Skeletal muscle tissue (tissue), 3 donors: ENCODE measurements at regions not wholly inside any gene's neighbourhood (a gene's known extent, or its start where the extent isn't known, plus 50 kb on each side); places are given as distances from the start of the nearest gene placed in this dataset.

ENCODE experiments used
- H3K27ac ChIP-seq: one replicate; pipeline ENCODE4 v1.7.0; 2013; ENCODE audit warnings: mild to moderate bottlenecking, low read depth, low read length, inconsistent platforms
- H3K27me3 ChIP-seq, 3 donors: one replicate each; pipeline ENCODE4 v1.7.0; 2013; ENCODE audit warnings: low read length in 3 of 3; ENCODE audit not compliant: control insufficient read depth in 3 of 3, insufficient read depth in 3 of 3
- H3K36me3 ChIP-seq, 3 donors: one replicate each; pipeline ENCODE4 v1.7.0; 2013; ENCODE audit warnings: low read length in 3 of 3; ENCODE audit not compliant: control insufficient read depth in 3 of 3, insufficient read depth in 3 of 3
- H3K4me1 ChIP-seq, 3 donors: one replicate each; pipeline ENCODE4 v1.7.0; 2013; ENCODE audit warnings: low read length in 3 of 3, mild to moderate bottlenecking in 3 of 3; ENCODE audit not compliant: control insufficient read depth in 3 of 3, insufficient read depth in 3 of 3
- H3K4me3 ChIP-seq, 3 donors: one replicate each; pipeline ENCODE4 v1.7.0; 2013; ENCODE audit warnings: low read length in 3 of 3
- H3K9ac ChIP-seq, 3 donors: one replicate each; pipeline ENCODE4 v1.7.0; 2013; ENCODE audit warnings: low read length in 3 of 3, mild to moderate bottlenecking in 3 of 3, moderate library complexity in 2 of 3, low read depth in 1 of 3
- H3K9me3 ChIP-seq, 3 donors: one replicate each; pipeline ENCODE4 v1.7.0; 2013; ENCODE audit warnings: low read length in 3 of 3; ENCODE audit not compliant: control insufficient read depth in 3 of 3
- donor health status: Osteomylitis.

DNA sequence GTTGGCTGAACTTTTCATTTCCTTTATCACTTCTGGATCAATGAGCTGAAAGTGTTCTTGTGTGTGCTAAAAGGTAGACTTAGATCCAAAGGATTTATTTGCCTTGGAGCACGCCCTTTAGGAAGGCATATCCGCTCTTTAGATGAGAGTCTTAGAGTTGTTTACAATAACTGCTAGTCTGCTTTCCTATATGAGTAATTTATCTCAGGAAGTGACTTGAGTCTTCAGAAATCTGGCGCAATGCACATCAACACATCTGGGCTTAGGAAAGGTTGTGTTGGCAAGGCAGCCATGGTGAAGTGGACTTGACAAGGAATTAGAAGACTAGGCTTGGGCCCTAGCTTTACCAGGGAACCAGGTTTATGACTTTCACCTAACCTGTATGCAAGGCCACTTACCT is 204.1 kb upstream of the PTGFR start:
- Histone ChIP-seq H3K36me3 (no peaks in the 10 kb centered on the region), H3K4me3 (no peak overlapping the region), H3K27me3 (no peaks in the 10 kb centered on the region), H3K9me3 (no peaks in the 10 kb centered on the region), H3K27ac (no peak overlapping the region), H3K4me1 (no peaks in the 10 kb centered on the region), H3K9ac (no peak overlapping the region)

- Histone ChIP-seq H3K9ac (no peak overlapping the region), H3K27me3 (no peaks in the 10 kb centered on the region), H3K4me3 (no peak overlapping the region), H3K4me1 (no peaks in the 10 kb centered on the region), H3K36me3 (no peaks in the 10 kb centered on the region), H3K9me3 (no peaks in the 10 kb centered on the region), H3K27ac (no peak overlapping the region)
Measured at GRCh38 chr1:78289603-78290002, 201.2 kb upstream of the PTGFR start.

DNA sequence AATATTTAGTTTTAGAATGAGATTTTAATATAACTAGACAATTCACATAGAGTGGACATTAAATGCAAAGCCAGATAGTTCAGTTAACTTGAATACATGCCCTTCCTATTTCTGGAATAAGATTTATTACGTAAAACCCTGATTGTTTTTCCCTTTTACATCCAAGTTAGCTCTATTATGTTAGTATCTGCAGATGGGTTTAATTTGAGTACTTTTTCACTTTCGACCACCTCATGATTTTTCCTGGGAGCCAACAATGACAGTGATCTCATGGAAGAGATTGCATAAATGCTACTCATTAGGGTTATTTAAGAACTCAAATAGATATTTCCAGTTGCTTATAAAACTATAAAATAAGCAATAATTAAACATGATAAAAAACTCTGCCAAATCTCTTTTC is 199.4 kb upstream of the PTGFR start:
- Histone ChIP-seq H3K9ac (no peak overlapping the region), H3K27me3 (no peaks in the 10 kb centered on the region), H3K9me3 (no peaks in the 10 kb centered on the region), H3K4me3 (no peak overlapping the region), H3K27ac (no peak overlapping the region), H3K4me1 (no peaks in the 10 kb centered on the region), H3K36me3 (no peaks in the 10 kb centered on the region)

GRCh38 chr1:78291872-78292271 is 198.9 kb upstream of the PTGFR start:
- no peak overlapping the region for H3K9ac ChIP-seq
- no peaks in the 10 kb centered on the region for H3K9me3 ChIP-seq
- H3K27me3 ChIP-seq, result no peaks in the 10 kb centered on the region
- no peak overlapping the region for H3K27ac ChIP-seq
- no peak overlapping the region for H3K4me3 ChIP-seq
- no peaks in the 10 kb centered on the region for H3K36me3 ChIP-seq
- H3K4me1 ChIP-seq, result no peaks in the 10 kb centered on the region

DNA sequence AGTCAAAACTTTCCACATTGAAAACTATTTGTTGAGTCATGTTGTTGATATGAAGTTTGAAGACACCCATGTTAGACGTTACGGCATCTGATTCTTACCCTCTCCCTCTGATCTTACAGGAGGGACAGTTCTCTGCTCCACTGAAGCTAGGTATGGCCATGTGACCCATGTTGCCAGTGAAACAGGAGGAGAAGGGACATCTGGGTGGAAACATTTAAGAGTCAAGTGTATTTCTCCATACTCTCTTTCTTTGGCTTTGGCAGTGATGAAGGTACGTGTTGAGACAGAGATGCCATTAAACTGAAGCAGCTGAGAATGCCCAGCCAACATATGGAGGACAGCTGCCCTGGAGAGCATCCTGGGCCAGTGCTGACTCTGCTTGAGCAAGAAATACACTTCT is 198.4 kb upstream of the PTGFR start:
- Histone ChIP-seq H3K9ac (no peak overlapping the region), H3K9me3 (no peaks in the 10 kb centered on the region), H3K27ac (no peak overlapping the region), H3K27me3 (no peaks in the 10 kb centered on the region), H3K36me3 (no peaks in the 10 kb centered on the region), H3K4me3 (no peak overlapping the region), H3K4me1 (no peaks in the 10 kb centered on the region)

DNA sequence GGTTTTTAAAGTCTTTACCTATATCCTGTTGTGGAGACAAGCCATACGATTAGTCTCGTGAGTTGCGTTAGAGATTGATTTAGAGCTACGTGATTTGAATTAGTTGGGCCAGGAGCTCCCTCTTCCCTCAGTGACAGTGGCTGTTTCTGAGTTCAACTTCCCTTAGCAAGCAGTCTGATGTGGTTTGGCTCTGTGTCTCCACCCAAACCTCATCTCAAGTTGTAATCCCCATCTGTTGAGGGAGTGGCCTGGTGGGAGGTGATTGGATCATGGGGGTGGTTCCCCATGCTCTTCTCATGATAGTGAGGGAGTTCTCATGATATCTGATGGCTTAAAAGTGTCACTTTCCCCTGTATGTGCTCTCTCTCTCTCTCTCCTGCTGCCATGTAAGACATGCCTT is 192.9 kb upstream of the PTGFR start:
- no peaks in the 10 kb centered on the region for H3K27me3 ChIP-seq
- H3K4me3 ChIP-seq, result no peak overlapping the region
- H3K9me3 ChIP-seq, result no peaks in the 10 kb centered on the region
- H3K9ac ChIP-seq, result no peak overlapping the region
- no peaks in the 10 kb centered on the region for H3K4me1 ChIP-seq
- H3K27ac ChIP-seq, result no peak overlapping the region
- H3K36me3 ChIP-seq, result no peaks in the 10 kb centered on the region

GRCh38 chr1:78298349-78298748 is 192.4 kb upstream of the PTGFR start:
- H3K4me1 ChIP-seq, result no peaks in the 10 kb centered on the region
- no peak overlapping the region for H3K4me3 ChIP-seq
- no peaks in the 10 kb centered on the region for H3K27me3 ChIP-seq
- no peaks in the 10 kb centered on the region for H3K36me3 ChIP-seq
- H3K9me3 ChIP-seq, result no peaks in the 10 kb centered on the region
- H3K27ac ChIP-seq, result no peak overlapping the region
- no peak overlapping the region for H3K9ac ChIP-seq

GRCh38 chr1:78301141-78301540 is 189.6 kb upstream of the PTGFR start:
- H3K27ac ChIP-seq, result no peak overlapping the region
- no peak overlapping the region for H3K4me3 ChIP-seq
- no peaks in the 10 kb centered on the region for H3K9me3 ChIP-seq

GRCh38 chr1:78303620-78304019 is 187.2 kb upstream of the PTGFR start:
- Histone ChIP-seq H3K9me3 (no peaks in the 10 kb centered on the region), H3K4me3 (no peak overlapping the region), H3K27ac (peak overlapping the region; percentile 34), H3K27me3 (no peaks in the 10 kb centered on the region), H3K36me3 (no peaks in the 10 kb centered on the region), H3K9ac (no peak overlapping the region), H3K4me1 (no peaks in the 10 kb centered on the region)

More at GRCh38 chr1:78301141-78301540, 189.6 kb upstream of the PTGFR start:
- Histone ChIP-seq H3K9ac (no peak overlapping the region), H3K27me3 (no peaks in the 10 kb centered on the region), H3K4me1 (no peaks in the 10 kb centered on the region), H3K36me3 (no peaks in the 10 kb centered on the region)

DNA sequence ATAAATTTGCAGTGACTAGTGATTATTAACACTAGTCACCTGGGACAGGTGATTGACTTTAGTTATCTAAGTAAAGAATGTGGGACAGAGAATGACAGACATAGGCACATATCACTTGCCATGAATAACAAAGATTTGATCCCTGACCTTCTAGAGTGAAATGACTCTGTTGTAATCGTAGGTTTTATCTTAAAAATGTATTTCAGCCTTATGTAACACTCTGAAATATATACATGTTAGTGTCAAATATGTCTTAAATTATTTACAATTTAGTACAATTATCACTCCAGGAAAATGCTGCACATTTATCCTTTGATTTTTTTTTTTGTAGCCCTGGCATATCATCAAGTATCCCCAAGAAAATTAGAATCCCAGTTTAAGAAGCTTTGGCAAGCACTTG is 186.4 kb upstream of the PTGFR start:
- Histone ChIP-seq H3K36me3 (no peaks in the 10 kb centered on the region), H3K27me3 (no peaks in the 10 kb centered on the region), H3K27ac (no peak overlapping the region), H3K4me3 (no peak overlapping the region), H3K9me3 (no peaks in the 10 kb centered on the region), H3K4me1 (no peaks in the 10 kb centered on the region), H3K9ac (no peak overlapping the region)

- Histone ChIP-seq H3K9ac (no peak overlapping the region), H3K9me3 (no peaks in the 10 kb centered on the region), H3K36me3 (no peaks in the 10 kb centered on the region), H3K4me1 (no peaks in the 10 kb centered on the region), H3K4me3 (no peak overlapping the region), H3K27ac (no peak overlapping the region), H3K27me3 (no peaks in the 10 kb centered on the region)
Measured at GRCh38 chr1:78304761-78305160, 186.0 kb upstream of the PTGFR start.
